Peyer's patch (tissue), 4 donors: ENCODE measurements at regions not wholly inside any gene's neighbourhood (a gene's known extent, or its start where the extent isn't known, plus 50 kb on each side); places are given as distances from the start of the nearest gene placed in this dataset.
"Not testable (repeated sequence)": the region's sequence is repeated elsewhere in the genome, so short reads cannot be mapped to it uniquely, and the experiment has no call there.

Experiments
- DNase-seq, 3 donors: peaks; one replicate each; pipeline ENCODE4 v3.0.0-alpha.2; 2017 to 2019
- H3K27ac ChIP-seq, 4 donors: fragments of 200-600 bp; sonication (generic); one replicate each; pipeline ENCODE4 v1.5.1; 2016 to 2019
- H3K27me3 ChIP-seq, 2 donors: fragments of 200-600 bp; sonication (generic); one replicate each; pipeline ENCODE4 v1.5.1; 2019
- H3K36me3 ChIP-seq, 3 donors: fragments of 200-600 bp; sonication (generic); one replicate each; pipeline ENCODE4 v1.5.1; 2016 to 2019
- H3K4me1 ChIP-seq, 4 donors: fragments of 200-600 bp; sonication (generic); one replicate each; pipeline ENCODE4 v1.5.1; 2016 to 2019
- H3K4me3 ChIP-seq, 4 donors: fragments of 200-600 bp; sonication (generic); 1 replicate in 3 of 4; 2 replicates in 1 of 4; pipeline ENCODE4 v1.5.1; 2016 to 2019; ENCODE audit warnings: mild to moderate bottlenecking in 1 of 4
- H3K9me3 ChIP-seq, 4 donors: fragments of 200-600 bp; sonication (generic); one replicate each; pipeline ENCODE4 v1.5.1; 2016 to 2019; ENCODE audit warnings: mild to moderate bottlenecking in 1 of 4
- POLR2A ChIP-seq, 2 donors: fragments of 450-650 bp; IDR thresholded peaks; one replicate each; pipeline ENCODE4 v1.5.1; 2017; ENCODE audit warnings: antibody characterized with exemption in 2 of 2, mild to moderate bottlenecking in 2 of 2, moderate library complexity in 2 of 2
- TF ChIP-seq, protein P1 (sequence below), 6 experiments: fragments of 450-650 bp in 4 of 6; fragments of 200-600 bp in 2 of 6; sonication (generic) in 1 of 6; IDR thresholded peaks; one replicate each; pipeline ENCODE4 v1.5.1; 2017 to 2019; ENCODE audit warnings: antibody characterized with exemption in 6 of 6, mild to moderate bottlenecking in 3 of 6, moderate library complexity in 1 of 6

DNA sequence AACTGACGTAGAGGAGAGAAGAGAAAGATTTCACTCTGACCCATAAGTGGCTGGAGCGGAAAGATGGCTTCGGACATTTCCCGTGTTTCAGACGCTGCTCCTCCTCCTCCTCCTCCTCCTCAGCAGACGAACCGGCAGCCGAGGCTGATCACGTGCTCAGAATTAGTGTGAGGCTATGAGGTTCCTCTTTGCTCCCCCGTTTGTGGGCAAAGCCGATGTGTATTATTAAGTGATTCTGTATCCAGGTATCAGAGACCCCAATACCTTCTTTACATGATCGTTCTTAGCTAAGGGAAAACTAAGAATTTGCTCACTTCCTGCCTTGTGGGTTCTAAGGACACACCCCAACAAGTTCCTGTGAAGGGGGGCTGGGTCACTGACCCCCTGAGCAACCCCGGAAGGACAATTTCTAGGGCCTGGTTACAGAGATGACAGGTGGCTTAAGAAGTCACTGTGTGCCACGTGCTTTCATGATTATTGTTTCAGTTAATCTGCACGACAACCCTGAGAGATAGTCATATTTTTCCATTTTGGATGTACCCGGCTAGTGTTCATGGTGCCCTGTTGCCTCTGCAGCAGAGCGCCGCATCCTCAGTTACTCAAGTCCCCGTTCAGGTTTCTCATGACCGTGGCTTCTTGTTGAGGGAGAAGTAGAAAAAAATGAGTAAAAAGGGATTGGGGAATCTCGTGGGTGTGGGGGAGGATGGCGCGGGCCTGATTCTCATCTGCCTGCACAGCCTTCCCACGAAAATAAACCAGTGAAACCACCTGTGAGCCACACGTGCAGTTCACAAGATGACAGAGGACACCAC, 671.8 kb downstream of the QKI start:
- Histone ChIP-seq H3K27me3 (no peaks in the 10 kb centered on the region), H3K27ac (peak overlapping the region in 2 of 4 donors; percentile 37 to 63), H3K4me1 (no peaks in the 10 kb centered on the region), H3K4me3 (no peak overlapping the region), H3K9me3 (no peaks in the 10 kb centered on the region), H3K36me3 (no peaks in the 10 kb centered on the region)
- DNase-seq, result no peak
- TF ChIP-seq, protein P1, sequence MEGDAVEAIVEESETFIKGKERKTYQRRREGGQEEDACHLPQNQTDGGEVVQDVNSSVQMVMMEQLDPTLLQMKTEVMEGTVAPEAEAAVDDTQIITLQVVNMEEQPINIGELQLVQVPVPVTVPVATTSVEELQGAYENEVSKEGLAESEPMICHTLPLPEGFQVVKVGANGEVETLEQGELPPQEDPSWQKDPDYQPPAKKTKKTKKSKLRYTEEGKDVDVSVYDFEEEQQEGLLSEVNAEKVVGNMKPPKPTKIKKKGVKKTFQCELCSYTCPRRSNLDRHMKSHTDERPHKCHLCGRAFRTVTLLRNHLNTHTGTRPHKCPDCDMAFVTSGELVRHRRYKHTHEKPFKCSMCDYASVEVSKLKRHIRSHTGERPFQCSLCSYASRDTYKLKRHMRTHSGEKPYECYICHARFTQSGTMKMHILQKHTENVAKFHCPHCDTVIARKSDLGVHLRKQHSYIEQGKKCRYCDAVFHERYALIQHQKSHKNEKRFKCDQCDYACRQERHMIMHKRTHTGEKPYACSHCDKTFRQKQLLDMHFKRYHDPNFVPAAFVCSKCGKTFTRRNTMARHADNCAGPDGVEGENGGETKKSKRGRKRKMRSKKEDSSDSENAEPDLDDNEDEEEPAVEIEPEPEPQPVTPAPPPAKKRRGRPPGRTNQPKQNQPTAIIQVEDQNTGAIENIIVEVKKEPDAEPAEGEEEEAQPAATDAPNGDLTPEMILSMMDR (IDR thresholded peaks at IDR 0.05), result no peak
- TF ChIP-seq POLR2A (IDR thresholded peaks at IDR 0.05), result no peak

DNA sequence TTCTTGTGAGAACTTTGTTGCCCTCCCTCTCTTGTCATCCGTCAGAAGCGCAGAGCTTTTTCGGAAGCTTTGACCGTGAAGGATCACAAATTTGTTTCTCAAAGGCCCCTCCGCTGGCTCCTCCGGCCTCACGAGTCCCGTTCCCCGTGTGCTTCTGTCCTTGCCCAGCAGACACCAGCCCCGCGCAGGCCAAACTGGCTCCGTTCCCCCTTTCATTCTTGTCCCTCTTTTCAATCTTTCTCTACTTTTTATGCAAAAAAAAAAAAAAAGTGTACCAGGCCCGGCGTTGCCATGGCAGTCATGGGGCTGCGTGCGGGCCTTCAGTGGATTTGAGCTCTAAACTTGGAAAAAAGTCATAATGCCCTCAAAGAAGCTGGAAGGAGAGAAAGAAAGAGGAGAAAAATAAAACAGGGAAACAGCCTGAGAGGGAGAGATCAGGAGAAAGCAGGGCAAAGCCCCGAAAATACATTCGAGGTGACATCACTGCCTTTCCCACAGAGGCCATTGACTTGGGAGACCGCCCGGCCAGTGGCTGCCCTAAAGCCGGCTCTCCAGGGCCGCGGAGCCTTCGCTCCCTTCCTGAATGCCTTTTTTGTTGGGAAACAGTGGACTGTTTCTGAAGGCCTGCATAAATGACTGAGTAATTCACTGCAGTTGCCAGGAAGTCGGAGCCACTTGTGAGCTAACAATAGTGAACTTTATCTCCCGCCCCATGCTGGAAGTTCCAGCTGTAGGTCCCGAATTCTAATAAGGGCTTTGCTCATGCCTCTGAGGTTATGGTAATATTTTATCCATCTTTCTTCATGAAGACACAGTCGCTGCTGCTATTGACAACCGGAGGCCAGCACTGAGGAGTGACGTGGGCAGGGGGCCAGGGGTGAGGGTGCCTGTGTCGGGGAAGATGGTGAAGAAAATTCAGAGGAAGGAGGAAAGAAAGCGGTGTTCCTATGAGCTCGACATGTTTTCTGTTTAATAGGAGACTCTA, 670.9 kb downstream of the QKI start:
- no peaks in the 10 kb centered on the region for H3K27me3 ChIP-seq
- no peaks in the 10 kb centered on the region for H3K4me1 ChIP-seq
- H3K9me3 ChIP-seq, result no peaks in the 10 kb centered on the region
- no peak for DNase-seq
- H3K27ac ChIP-seq, result peak overlapping the region in 2 of 4 donors; percentile 37 to 63
- no peaks in the 10 kb centered on the region for H3K36me3 ChIP-seq
- TF ChIP-seq POLR2A (IDR thresholded peaks at IDR 0.05), result no peak
- TF ChIP-seq, protein P1 (IDR thresholded peaks at IDR 0.05), result no peak
- H3K4me3 ChIP-seq, result no peak overlapping the region

DNA sequence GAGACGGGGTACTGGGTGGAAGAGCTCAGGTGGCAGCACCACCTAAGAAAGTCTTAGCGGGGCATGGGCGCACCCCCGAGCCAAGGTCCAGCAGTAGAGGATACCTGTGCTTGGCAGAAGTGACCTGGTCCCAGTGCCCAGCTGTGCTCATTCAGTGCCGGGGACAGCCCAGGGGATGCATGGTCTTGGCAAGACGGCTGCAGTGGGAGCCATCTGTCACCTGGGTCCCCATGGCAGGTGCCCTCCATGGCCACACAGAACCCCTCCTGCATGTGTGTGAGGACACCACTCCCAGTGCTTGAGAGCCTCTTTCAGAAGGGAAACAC, 664.7 kb downstream of the QKI start:
- no peak for DNase-seq

DNA sequence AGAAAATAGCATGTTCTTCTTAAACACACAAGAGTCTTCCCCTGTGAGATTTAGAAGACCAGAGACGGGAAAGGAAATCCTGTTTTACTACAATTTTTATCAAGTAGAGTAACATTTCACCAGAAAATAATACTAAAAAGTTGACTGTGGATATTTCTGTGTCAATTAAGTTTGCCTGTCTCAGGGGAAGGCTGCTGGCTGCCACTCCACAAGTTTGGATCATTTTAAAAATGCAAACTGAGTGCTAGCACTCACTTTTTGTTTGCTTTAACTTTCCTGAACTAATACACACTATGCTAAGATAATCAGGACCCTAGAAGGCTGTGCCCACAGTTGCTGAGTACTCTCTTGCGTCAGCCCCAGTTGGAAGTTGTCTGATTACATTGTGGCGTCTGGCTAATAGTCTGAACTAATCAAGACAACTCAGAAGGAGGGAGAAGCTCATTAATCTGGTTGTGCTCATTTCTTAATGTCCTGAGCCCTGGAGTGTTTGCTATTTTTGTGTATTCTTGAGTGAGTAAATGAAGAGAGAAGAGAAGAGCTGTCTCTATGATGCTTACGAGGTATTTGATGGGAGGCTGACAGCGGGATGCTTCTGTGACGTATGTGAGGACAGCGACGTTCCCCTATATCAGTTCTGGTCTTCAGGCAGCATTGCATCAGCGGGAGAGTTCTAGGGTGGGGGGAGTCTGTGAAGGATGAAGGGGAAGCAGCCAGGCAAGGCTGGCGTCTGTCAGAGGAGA, 664.2 kb downstream of the QKI start:
- TF ChIP-seq POLR2A (IDR thresholded peaks at IDR 0.05), result no peak
- TF ChIP-seq, protein P1 (IDR thresholded peaks at IDR 0.05), result no peak
- no peak for DNase-seq

More for the DNA sequence above, 664.7 kb downstream of the QKI start:
- Histone ChIP-seq H3K27me3 (no peaks in the 10 kb centered on the region), H3K27ac (no peak overlapping the region), H3K9me3 (no peaks in the 10 kb centered on the region), H3K36me3 (no peaks in the 10 kb centered on the region), H3K4me3 (no peak overlapping the region), H3K4me1 (no peaks in the 10 kb centered on the region)
- TF ChIP-seq, protein P1 (IDR thresholded peaks at IDR 0.05), result no peak
- TF ChIP-seq POLR2A (IDR thresholded peaks at IDR 0.05), result no peak

DNA sequence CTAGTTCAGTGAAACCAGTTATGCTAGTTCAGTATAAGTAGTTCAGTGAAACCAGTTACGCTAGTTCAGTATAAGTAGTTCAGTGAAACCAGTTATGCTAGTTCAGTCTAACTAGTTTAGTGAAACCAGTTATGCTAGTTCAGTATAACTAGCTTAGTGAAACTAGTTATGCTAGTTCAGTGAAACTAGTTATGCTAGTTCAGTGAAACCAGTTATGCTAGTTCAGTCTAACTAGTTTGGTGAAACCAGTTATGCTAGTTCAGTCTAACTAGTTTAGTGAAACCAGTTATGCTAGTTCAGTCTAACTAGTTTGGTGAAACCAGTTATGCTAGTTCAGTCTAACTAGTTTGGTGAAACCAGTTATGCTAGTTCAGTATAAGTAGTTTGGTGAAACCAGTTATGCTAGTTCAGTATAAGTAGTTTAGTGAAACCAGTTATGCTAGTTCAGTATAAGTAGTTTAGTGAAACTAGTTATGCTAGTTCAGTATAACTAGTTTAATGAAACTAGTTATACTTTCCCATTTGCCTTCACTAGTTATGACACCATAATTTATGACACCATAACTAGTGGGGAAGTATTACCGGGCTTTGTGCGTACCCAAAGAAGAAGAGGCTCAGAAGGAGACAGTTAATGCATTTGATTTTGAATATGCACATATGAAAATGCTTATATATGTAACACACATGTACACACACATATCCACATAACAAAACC, 662.5 kb downstream of the QKI start:
- not testable (repeated sequence) for H3K4me1 ChIP-seq, H3K27me3 ChIP-seq, H3K4me3 ChIP-seq, H3K36me3 ChIP-seq, H3K9me3 ChIP-seq, H3K27ac ChIP-seq, DNase-seq

More for the DNA sequence above, 664.2 kb downstream of the QKI start:
- Histone ChIP-seq H3K27ac (no peak overlapping the region), H3K27me3 (no peaks in the 10 kb centered on the region), H3K4me1 (no peaks in the 10 kb centered on the region), H3K36me3 (no peaks in the 10 kb centered on the region), H3K9me3 (no peaks in the 10 kb centered on the region), H3K4me3 (no peak overlapping the region)
